ENCODE measurements at regions not wholly inside any gene's neighbourhood (a gene's known extent, or its start where the extent isn't known, plus 50 kb on each side); places are given as distances from the start of the nearest gene placed in this dataset.

- TF ChIP-seq EZH2phosphoT487 (IDR thresholded peaks at IDR 0.05; ENCODE audit: insufficient read depth, low read depth) (no peak), EZH2 (IDR thresholded peaks at IDR 0.05; ENCODE audit: insufficient read depth, poor library complexity, severe bottlenecking) (no peak)
Observed at GRCh38 chr16:54407596-54407995, 121.0 kb upstream of the IRX3 start.

All from GM23248 (cell line).